ENCODE measurements at regions not wholly inside any gene's neighbourhood (a gene's known extent, or its start where the extent isn't known, plus 50 kb on each side); places are given as distances from the start of the nearest gene placed in this dataset.

DNA sequence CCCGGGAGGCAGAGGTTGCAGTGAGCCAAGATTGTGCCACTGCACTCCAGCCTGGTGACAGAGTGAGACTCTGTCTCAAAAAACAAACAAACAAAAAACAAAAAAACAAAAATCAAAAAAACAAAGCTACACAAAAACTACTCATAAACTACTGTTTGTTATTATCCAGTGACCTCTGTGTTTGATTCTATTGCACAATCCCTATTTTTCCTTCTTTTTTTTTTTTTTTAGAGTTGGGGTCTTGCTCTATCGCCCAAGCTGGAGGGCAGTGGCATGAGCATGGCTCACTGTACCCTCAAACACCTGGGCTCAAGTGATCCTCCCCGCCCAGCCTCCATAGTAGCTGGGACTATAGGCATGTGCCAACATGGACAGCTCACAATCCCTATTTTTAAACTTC is 92.7 kb downstream of the FAM217A start:
- Mint-ChIP-seq H3K9me3 (peaks cover 8% of the 10 kb centered on the region), H3K4me1 (ENCODE audit: low read depth) (peaks cover 16% of the 10 kb centered on the region), H3K27me3 (no peaks in the 10 kb centered on the region), H3K36me3 (ENCODE audit: low read depth) (peaks cover 13% of the 10 kb centered on the region), H3K4me3 (no peak overlapping the region), H3K27ac (no peak overlapping the region)
- intact Hi-C loops (cut with micrococcal nuclease), result no loop called here

DNA sequence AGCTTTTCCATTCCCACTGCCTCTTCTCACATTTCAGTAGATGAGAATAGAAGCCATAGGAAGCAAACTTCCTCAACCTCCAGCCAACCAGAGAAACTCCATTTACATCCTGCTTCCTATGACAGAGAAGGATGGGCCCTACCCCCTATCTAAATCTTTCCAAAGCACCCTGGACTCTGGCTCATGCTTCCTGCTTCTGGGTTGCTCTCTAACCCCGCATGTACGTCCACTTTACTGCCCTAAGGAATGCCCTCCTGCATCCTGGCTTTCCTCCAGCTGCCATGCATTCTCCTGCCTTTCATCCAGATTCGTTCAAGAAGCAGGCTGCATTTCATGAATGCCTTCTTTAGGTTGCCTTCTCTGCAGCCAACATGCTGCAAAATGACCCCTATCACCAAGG is 91.9 kb downstream of the FAM217A start:
- Mint-ChIP-seq H3K36me3 (ENCODE audit: low read depth) (peaks cover 9% of the 10 kb centered on the region), H3K4me3 (no peak overlapping the region), H3K9me3 (peaks cover 4% of the 10 kb centered on the region), H3K27ac (no peak overlapping the region), H3K4me1 (ENCODE audit: low read depth) (peaks cover 16% of the 10 kb centered on the region), H3K27me3 (no peaks in the 10 kb centered on the region)
- intact Hi-C loops (cut with micrococcal nuclease), result no loop called here

- peaks cover 6% of the 10 kb centered on the region for H3K36me3 Mint-ChIP-seq (ENCODE audit: low read depth)
- no peaks in the 10 kb centered on the region for H3K27me3 Mint-ChIP-seq
- H3K27ac Mint-ChIP-seq, result no peak overlapping the region
- H3K4me1 Mint-ChIP-seq (ENCODE audit: low read depth), result peaks cover 16% of the 10 kb centered on the region
- H3K4me3 Mint-ChIP-seq, result no peak overlapping the region
- no peaks in the 10 kb centered on the region for H3K9me3 Mint-ChIP-seq
- intact Hi-C loops (cut with micrococcal nuclease), result no loop called here
Observed at GRCh38 chr6:3987576-3987975, 91.4 kb downstream of the FAM217A start.

DNA sequence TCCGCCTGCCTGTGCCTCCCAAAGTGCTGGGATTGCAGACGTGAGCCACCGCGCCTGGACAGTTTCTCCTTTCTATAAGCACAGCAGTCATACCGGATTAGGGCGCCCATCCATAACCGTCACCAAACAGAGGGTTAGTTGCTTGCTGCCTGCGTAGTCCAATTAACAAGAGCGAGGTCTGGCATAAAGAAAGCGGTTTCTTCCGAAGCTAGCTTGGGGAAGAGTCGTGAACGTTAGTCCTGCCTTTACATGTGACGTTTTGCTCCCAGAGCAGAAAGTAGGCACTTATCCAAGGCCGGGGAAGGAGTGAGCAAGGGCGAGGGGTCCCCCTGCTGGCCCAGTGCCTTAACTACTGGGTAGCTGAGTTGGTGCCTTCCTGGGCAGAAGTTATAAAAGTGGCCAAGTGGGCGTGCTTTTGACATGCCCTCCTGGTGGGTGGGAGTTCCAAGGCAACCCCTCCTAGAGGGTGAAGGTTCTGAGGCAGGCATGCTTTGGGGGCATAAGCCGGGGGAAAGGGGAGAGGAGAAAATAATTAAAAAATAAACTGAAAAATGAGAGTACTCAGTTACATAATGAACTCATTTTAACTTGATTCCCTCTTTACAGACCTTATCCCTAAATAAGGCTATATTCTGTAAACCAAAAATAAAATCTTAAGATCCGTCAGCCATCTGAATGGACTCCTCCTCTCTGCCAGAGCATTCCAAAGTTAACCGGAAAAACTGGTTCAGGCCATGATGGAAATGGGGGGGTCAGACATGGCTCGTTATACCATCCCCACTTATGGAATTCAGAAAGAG is 88.0 kb downstream of the FAM217A start:
- H3K4me3 Mint-ChIP-seq, result no peak overlapping the region
- peaks cover 16% of the 10 kb centered on the region for H3K4me1 Mint-ChIP-seq (ENCODE audit: low read depth)

GRCh38 chr6:3991941-3992340 is 87.0 kb downstream of the FAM217A start:
- Mint-ChIP-seq H3K4me1 (ENCODE audit: low read depth) (peaks cover 12% of the 10 kb centered on the region), H3K36me3 (ENCODE audit: low read depth) (no peaks in the 10 kb centered on the region), H3K27me3 (no peaks in the 10 kb centered on the region), H3K4me3 (no peak overlapping the region), H3K9me3 (no peaks in the 10 kb centered on the region), H3K27ac (no peak overlapping the region)
- intact Hi-C loops (cut with micrococcal nuclease), result loop anchor here (5.0 kb wide), 2 partner anchors 250 to 715 kb away; no protein-coding TSS in a partner anchor

More for the DNA sequence above, 88.0 kb downstream of the FAM217A start:
- no peaks in the 10 kb centered on the region for H3K27me3 Mint-ChIP-seq
- intact Hi-C loops (cut with micrococcal nuclease), result loop anchor here (5.0 kb wide), 2 partner anchors 249 to 714 kb away; no protein-coding TSS in a partner anchor
- no peaks in the 10 kb centered on the region for H3K9me3 Mint-ChIP-seq
- H3K27ac Mint-ChIP-seq, result peak overlapping the region; percentile 60
- H3K36me3 Mint-ChIP-seq (ENCODE audit: low read depth), result no peaks in the 10 kb centered on the region

GRCh38 chr6:3996349-3996748 is 82.6 kb downstream of the FAM217A start:
- no peaks in the 10 kb centered on the region for H3K9me3 Mint-ChIP-seq
- no peaks in the 10 kb centered on the region for H3K4me1 Mint-ChIP-seq (ENCODE audit: low read depth)
- intact Hi-C loops (cut with micrococcal nuclease), result no loop called here

GRCh38 chr6:3997177-3997770 is 81.7 kb downstream of the FAM217A start:
- Mint-ChIP-seq H3K36me3 (ENCODE audit: low read depth) (no peaks in the 10 kb centered on the region), H3K4me1 (ENCODE audit: low read depth) (peaks cover 4% of the 10 kb centered on the region), H3K27ac (no peak overlapping the region), H3K9me3 (no peaks in the 10 kb centered on the region), H3K27me3 (no peaks in the 10 kb centered on the region), H3K4me3 (no peak overlapping the region)
- intact Hi-C loops (cut with micrococcal nuclease), result no loop called here

More at GRCh38 chr6:3996349-3996748, 82.6 kb downstream of the FAM217A start:
- H3K4me3 Mint-ChIP-seq, result no peak overlapping the region
- H3K27me3 Mint-ChIP-seq, result no peaks in the 10 kb centered on the region
- no peak overlapping the region for H3K27ac Mint-ChIP-seq
- no peaks in the 10 kb centered on the region for H3K36me3 Mint-ChIP-seq (ENCODE audit: low read depth)

GRCh38 chr6:3999800-4000661 is 78.9 kb downstream of the FAM217A start:
- no peak overlapping the region for H3K27ac Mint-ChIP-seq
- peaks cover 6% of the 10 kb centered on the region for H3K4me1 Mint-ChIP-seq (ENCODE audit: low read depth)
- H3K27me3 Mint-ChIP-seq, result no peaks in the 10 kb centered on the region
- intact Hi-C loops (cut with micrococcal nuclease), result no loop called here
- H3K9me3 Mint-ChIP-seq, result no peaks in the 10 kb centered on the region
- H3K36me3 Mint-ChIP-seq (ENCODE audit: low read depth), result no peaks in the 10 kb centered on the region
- no peak overlapping the region for H3K4me3 Mint-ChIP-seq

- no peaks in the 10 kb centered on the region for H3K36me3 Mint-ChIP-seq (ENCODE audit: low read depth)
- H3K4me3 Mint-ChIP-seq, result no peak overlapping the region
- no peaks in the 10 kb centered on the region for H3K27me3 Mint-ChIP-seq
- no peaks in the 10 kb centered on the region for H3K9me3 Mint-ChIP-seq
- H3K4me1 Mint-ChIP-seq (ENCODE audit: low read depth), result peaks cover 6% of the 10 kb centered on the region
- intact Hi-C loops (cut with micrococcal nuclease), result no loop called here
- H3K27ac Mint-ChIP-seq, result no peak overlapping the region
Observed at GRCh38 chr6:4004249-4004648, 74.7 kb downstream of the FAM217A start.

GRCh38 chr6:4008324-4009047 is 70.5 kb downstream of the FAM217A start:
- Mint-ChIP-seq H3K4me1 (ENCODE audit: low read depth) (peaks cover 31% of the 10 kb centered on the region), H3K9me3 (no peaks in the 10 kb centered on the region), H3K27ac (no peak overlapping the region)

GRCh38 chr6:4009486-4009885 is 69.5 kb downstream of the FAM217A start:
- no peaks in the 10 kb centered on the region for H3K27me3 Mint-ChIP-seq

More at GRCh38 chr6:4008324-4009047, 70.5 kb downstream of the FAM217A start:
- Mint-ChIP-seq H3K4me3 (no peak overlapping the region), H3K27me3 (no peaks in the 10 kb centered on the region), H3K36me3 (ENCODE audit: low read depth) (peaks cover 20% of the 10 kb centered on the region)
- intact Hi-C loops (cut with micrococcal nuclease), result loop anchor here (5.0 kb wide), 1 partner anchor 266 kb away; no protein-coding TSS in a partner anchor

GRCh38 chr6:4010048-4010447 is 68.9 kb downstream of the FAM217A start:
- H3K4me3 Mint-ChIP-seq, result no peak overlapping the region
- H3K27ac Mint-ChIP-seq, result no peak overlapping the region
- H3K9me3 Mint-ChIP-seq, result no peaks in the 10 kb centered on the region
- intact Hi-C loops (cut with micrococcal nuclease), result no loop called here
- H3K27me3 Mint-ChIP-seq, result no peaks in the 10 kb centered on the region
- H3K4me1 Mint-ChIP-seq (ENCODE audit: low read depth), result peaks cover 39% of the 10 kb centered on the region
- peaks cover 36% of the 10 kb centered on the region for H3K36me3 Mint-ChIP-seq (ENCODE audit: low read depth)

More at GRCh38 chr6:4009486-4009885, 69.5 kb downstream of the FAM217A start:
- no peaks in the 10 kb centered on the region for H3K9me3 Mint-ChIP-seq
- H3K4me3 Mint-ChIP-seq, result no peak overlapping the region
- H3K36me3 Mint-ChIP-seq (ENCODE audit: low read depth), result peaks cover 30% of the 10 kb centered on the region
- H3K4me1 Mint-ChIP-seq (ENCODE audit: low read depth), result peaks cover 33% of the 10 kb centered on the region
- no peak overlapping the region for H3K27ac Mint-ChIP-seq
- intact Hi-C loops (cut with micrococcal nuclease), result loop anchor here (5.0 kb wide), 1 partner anchor 267 kb away; no protein-coding TSS in a partner anchor

DNA sequence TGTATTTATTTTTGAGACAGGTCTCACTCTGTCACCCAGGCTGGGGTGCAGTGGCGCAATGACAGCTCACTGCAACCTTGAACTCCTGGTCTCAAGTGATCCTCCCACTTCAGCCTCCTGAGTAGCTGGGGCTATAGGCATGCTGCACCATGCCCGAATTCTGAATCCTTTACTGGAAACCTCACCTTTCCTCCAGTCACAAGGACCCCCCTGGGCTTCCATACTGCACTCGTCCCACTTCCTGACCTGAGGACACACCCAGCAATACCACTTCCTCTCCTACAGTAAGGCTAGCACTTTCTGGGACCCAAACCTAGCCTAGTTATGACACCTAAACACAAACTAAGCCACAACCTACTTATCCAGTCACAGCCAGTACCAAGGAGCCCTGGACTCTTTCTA is 68.2 kb downstream of the FAM217A start:
- Mint-ChIP-seq H3K27ac (peak overlapping the region; percentile 5), H3K36me3 (ENCODE audit: low read depth) (peaks cover 42% of the 10 kb centered on the region), H3K27me3 (no peaks in the 10 kb centered on the region), H3K4me3 (no peak overlapping the region), H3K9me3 (no peaks in the 10 kb centered on the region), H3K4me1 (ENCODE audit: low read depth) (peaks cover 45% of the 10 kb centered on the region)
- intact Hi-C loops (cut with micrococcal nuclease), result no loop called here
